ENCODE measurements at regions not wholly inside any gene's neighbourhood (a gene's known extent, or its start where the extent isn't known, plus 50 kb on each side); places are given as distances from the start of the nearest gene placed in this dataset.

GRCh38 chr3:22176911-22177310 is 425.9 kb upstream of the ZNF385D start:
- no peaks in the 10 kb centered on the region for H3K27me3 Mint-ChIP-seq (ENCODE audit: low read depth in 3 of 3)
- H3K27ac Mint-ChIP-seq = no peak overlapping the region
- no peak overlapping the region for H3K4me3 Mint-ChIP-seq
- peaks cover 3 to 19% (median 9%) of the 10 kb centered on the region in 6 donors for H3K9me3 Mint-ChIP-seq
- H3K4me1 Mint-ChIP-seq = no peaks in the 10 kb centered on the region
- H3K36me3 Mint-ChIP-seq = no peaks in the 10 kb centered on the region
- DNase-seq = no peak

- peaks cover 1 to 25% (median 8%) of the 10 kb centered on the region in 6 donors for H3K9me3 Mint-ChIP-seq
- H3K36me3 Mint-ChIP-seq = no peaks in the 10 kb centered on the region
- DNase-seq = no peak
- no peaks in the 10 kb centered on the region for H3K4me1 Mint-ChIP-seq
- H3K27me3 Mint-ChIP-seq (ENCODE audit: low read depth in 3 of 3) = no peaks in the 10 kb centered on the region
- no peak overlapping the region for H3K4me3 Mint-ChIP-seq
- no peak overlapping the region for H3K27ac Mint-ChIP-seq
Observed at GRCh38 chr3:22189616-22190015, 438.6 kb upstream of the ZNF385D start.

GRCh38 chr3:22199095-22199494 is 448.1 kb upstream of the ZNF385D start:
- H3K27me3 Mint-ChIP-seq (ENCODE audit: low read depth in 3 of 3) = no peaks in the 10 kb centered on the region
- DNase-seq = no peak
- H3K9me3 Mint-ChIP-seq = peaks cover 5 to 60% (median 16%) of the 10 kb centered on the region in 6 donors
- peaks cover 0 to 4% (median 0%) of the 10 kb centered on the region in 3 donors for H3K36me3 Mint-ChIP-seq
- H3K27ac Mint-ChIP-seq = no peak overlapping the region
- H3K4me1 Mint-ChIP-seq = no peaks in the 10 kb centered on the region
- H3K4me3 Mint-ChIP-seq = no peak overlapping the region

GRCh38 chr3:22208844-22209243 is 457.8 kb upstream of the ZNF385D start:
- peaks cover 0 to 3% (median 0%) of the 10 kb centered on the region in 3 donors for H3K36me3 Mint-ChIP-seq
- H3K27me3 Mint-ChIP-seq (ENCODE audit: low read depth in 3 of 3) = peaks cover 0 to 2% (median 0%) of the 10 kb centered on the region in 3 donors
- no peak for DNase-seq
- no peak overlapping the region for H3K4me3 Mint-ChIP-seq
- no peaks in the 10 kb centered on the region for H3K4me1 Mint-ChIP-seq
- H3K9me3 Mint-ChIP-seq = peaks cover 11 to 43% (median 24%) of the 10 kb centered on the region in 6 donors
- no peak overlapping the region for H3K27ac Mint-ChIP-seq

GRCh38 chr3:22209578-22209977 is 458.6 kb upstream of the ZNF385D start:
- H3K27me3 Mint-ChIP-seq (ENCODE audit: low read depth in 3 of 3) = peaks cover 0 to under 1% (median 0%) of the 10 kb centered on the region in 3 donors
- peaks cover 7 to 38% (median 21%) of the 10 kb centered on the region in 6 donors for H3K9me3 Mint-ChIP-seq

GRCh38 chr3:22210693-22211092 is 459.7 kb upstream of the ZNF385D start:
- H3K36me3 Mint-ChIP-seq = peaks cover 0 to 3% (median 0%) of the 10 kb centered on the region in 3 donors
- DNase-seq = no peak
- no peaks in the 10 kb centered on the region for H3K4me1 Mint-ChIP-seq
- H3K27me3 Mint-ChIP-seq (ENCODE audit: low read depth in 3 of 3) = no peaks in the 10 kb centered on the region
- peaks cover 10 to 35% (median 22%) of the 10 kb centered on the region in 6 donors for H3K9me3 Mint-ChIP-seq
- no peak overlapping the region for H3K27ac Mint-ChIP-seq
- no peak overlapping the region for H3K4me3 Mint-ChIP-seq

More at GRCh38 chr3:22209578-22209977, 458.6 kb upstream of the ZNF385D start:
- Mint-ChIP-seq H3K27ac (no peak overlapping the region), H3K36me3 (peaks cover 0 to 3% (median 0%) of the 10 kb centered on the region in 3 donors), H3K4me1 (no peaks in the 10 kb centered on the region), H3K4me3 (no peak overlapping the region)
- DNase-seq = no peak

- no peak overlapping the region for H3K27ac Mint-ChIP-seq
- H3K27me3 Mint-ChIP-seq (ENCODE audit: low read depth in 3 of 3) = no peaks in the 10 kb centered on the region
- H3K4me1 Mint-ChIP-seq = no peaks in the 10 kb centered on the region
- DNase-seq = no peak
- H3K36me3 Mint-ChIP-seq = no peaks in the 10 kb centered on the region
- peaks cover 6 to 66% (median 21%) of the 10 kb centered on the region in 6 donors for H3K9me3 Mint-ChIP-seq
- H3K4me3 Mint-ChIP-seq = no peak overlapping the region
Observed at GRCh38 chr3:22216601-22217000, 465.6 kb upstream of the ZNF385D start.

GRCh38 chr3:22225161-22225560 is 474.2 kb upstream of the ZNF385D start:
- Mint-ChIP-seq H3K9me3 (peaks cover 11 to 28% (median 15%) of the 10 kb centered on the region in 6 donors), H3K27ac (no peak overlapping the region), H3K4me1 (no peaks in the 10 kb centered on the region), H3K36me3 (no peaks in the 10 kb centered on the region), H3K27me3 (ENCODE audit: low read depth in 3 of 3) (peaks cover 0 to 2% (median 0%) of the 10 kb centered on the region in 3 donors), H3K4me3 (no peak overlapping the region)
- DNase-seq = no peak

- H3K4me1 Mint-ChIP-seq = no peaks in the 10 kb centered on the region
- no peak for DNase-seq
- no peaks in the 10 kb centered on the region for H3K36me3 Mint-ChIP-seq
- H3K9me3 Mint-ChIP-seq = peaks cover 22 to 46% (median 32%) of the 10 kb centered on the region in 6 donors
- H3K27me3 Mint-ChIP-seq (ENCODE audit: low read depth in 3 of 3) = peaks cover 0 to 2% (median 0%) of the 10 kb centered on the region in 3 donors
- H3K27ac Mint-ChIP-seq = no peak overlapping the region
- H3K4me3 Mint-ChIP-seq = no peak overlapping the region
Observed at GRCh38 chr3:22228705-22229104, 477.7 kb upstream of the ZNF385D start.

- Mint-ChIP-seq H3K4me1 (no peaks in the 10 kb centered on the region), H3K4me3 (no peak overlapping the region), H3K27me3 (ENCODE audit: low read depth in 3 of 3) (peaks cover 0 to 2% (median 0%) of the 10 kb centered on the region in 3 donors), H3K36me3 (no peaks in the 10 kb centered on the region), H3K9me3 (peaks cover 26 to 60% (median 34%) of the 10 kb centered on the region in 6 donors), H3K27ac (no peak overlapping the region)
- DNase-seq = no peak
Observed at GRCh38 chr3:22231061-22231460, 480.1 kb upstream of the ZNF385D start.

- Mint-ChIP-seq H3K27me3 (ENCODE audit: low read depth in 3 of 3) (no peaks in the 10 kb centered on the region), H3K36me3 (peaks cover 0 to 3% (median 0%) of the 10 kb centered on the region in 3 donors), H3K27ac (no peak overlapping the region), H3K4me3 (no peak overlapping the region), H3K9me3 (peaks cover 18 to 58% (median 22%) of the 10 kb centered on the region in 6 donors), H3K4me1 (no peaks in the 10 kb centered on the region)
- no peak for DNase-seq
Observed at GRCh38 chr3:22236490-22237270, 485.7 kb upstream of the ZNF385D start.

- Mint-ChIP-seq H3K4me3 (no peak overlapping the region), H3K4me1 (no peaks in the 10 kb centered on the region), H3K27ac (no peak overlapping the region), H3K9me3 (peaks cover 7 to 52% (median 18%) of the 10 kb centered on the region in 6 donors), H3K36me3 (peaks cover 0 to 3% (median 0%) of the 10 kb centered on the region in 3 donors), H3K27me3 (ENCODE audit: low read depth in 3 of 3) (no peaks in the 10 kb centered on the region)
- no peak for DNase-seq
Observed at GRCh38 chr3:22239011-22239410, 488.0 kb upstream of the ZNF385D start.

GRCh38 chr3:22241110-22241509 is 490.1 kb upstream of the ZNF385D start:
- H3K36me3 Mint-ChIP-seq = peaks cover 0 to 3% (median 0%) of the 10 kb centered on the region in 3 donors
- DNase-seq = no peak
- no peak overlapping the region for H3K27ac Mint-ChIP-seq
- H3K9me3 Mint-ChIP-seq = peaks cover 4 to 53% (median 14%) of the 10 kb centered on the region in 6 donors
- no peaks in the 10 kb centered on the region for H3K4me1 Mint-ChIP-seq
- H3K4me3 Mint-ChIP-seq = no peak overlapping the region
- no peaks in the 10 kb centered on the region for H3K27me3 Mint-ChIP-seq (ENCODE audit: low read depth in 3 of 3)

- no peak overlapping the region for H3K4me3 Mint-ChIP-seq
- H3K4me1 Mint-ChIP-seq = no peaks in the 10 kb centered on the region
- peaks cover 0 to 3% (median 0%) of the 10 kb centered on the region in 3 donors for H3K36me3 Mint-ChIP-seq
- no peak for DNase-seq
- H3K27ac Mint-ChIP-seq = no peak overlapping the region
- H3K9me3 Mint-ChIP-seq = peaks cover 8 to 49% (median 13%) of the 10 kb centered on the region in 6 donors
- H3K27me3 Mint-ChIP-seq (ENCODE audit: low read depth in 3 of 3) = peaks cover 0 to 2% (median 0%) of the 10 kb centered on the region in 3 donors
Observed at GRCh38 chr3:22244761-22245521, 493.9 kb upstream of the ZNF385D start.

Data from immature natural killer cell (primary cell).